ENCODE measurements at regions not wholly inside any gene's neighbourhood (a gene's known extent, or its start where the extent isn't known, plus 50 kb on each side); places are given as distances from the start of the nearest gene placed in this dataset.

- TF ChIP-seq POLR2AphosphoS5 (IDR thresholded peaks at IDR 0.05; ENCODE audit: low read depth, low read length) (no peak), SPI1 (IDR thresholded peaks at IDR 0.05; ENCODE audit: low read depth, low read length) (no peak)
Measured at GRCh38 chr18:42296192-42296591, 341.2 kb downstream of the PIK3C3 start.
